ENCODE measurements at regions not wholly inside any gene's neighbourhood (a gene's known extent, or its start where the extent isn't known, plus 50 kb on each side); places are given as distances from the start of the nearest gene placed in this dataset.

DNA sequence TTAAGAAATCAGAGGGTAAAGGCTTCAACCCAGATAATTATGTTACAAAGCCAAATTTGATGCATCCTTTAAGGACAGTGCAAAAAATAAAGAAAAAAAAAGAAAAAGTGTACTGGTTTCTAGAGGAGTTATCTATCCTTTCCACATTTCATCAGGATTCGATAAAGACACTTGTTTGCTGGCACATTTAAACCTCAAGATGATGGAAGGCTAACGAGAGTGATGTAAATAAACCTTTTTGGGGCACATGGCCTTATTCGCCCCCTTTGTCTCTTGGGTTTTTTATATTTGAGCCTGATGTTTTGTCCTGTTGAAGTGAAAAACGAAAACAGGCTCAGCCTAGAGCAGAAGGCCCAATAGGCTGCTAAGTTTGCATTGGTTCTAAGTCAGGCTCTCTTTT lies 416.5 kb downstream of the TAF11L14 start:
- Mint-ChIP-seq H3K9me3 (0 out of 5 replicates have a peak, but pooled peaks cover 0 to 2% of the 10 kb centered on the region in 2 experiments), H3K27ac (no peak overlapping the region), H3K4me3 (no peak overlapping the region), H3K4me1 (no peaks in the 10 kb centered on the region), H3K27me3 (ENCODE audit: low read depth) (no peaks in the 10 kb centered on the region), H3K36me3 (ENCODE audit: insufficient read depth in 1 of 3, low read depth in 3 of 3) (no peaks in the 10 kb centered on the region)
- no peaks in the 10 kb centered on the region for H3K9me3 ChIP-seq (ENCODE audit: control insufficient read depth, low read depth, low read length)
- no peaks in the 10 kb centered on the region for H3K4me1 ChIP-seq (ENCODE audit: insufficient read depth, low read length)
- H2BK20ac ChIP-seq (ENCODE audit: low read depth, low read length, poor library complexity, severe bottlenecking): no peak overlapping the region
- H3K9ac ChIP-seq (ENCODE audit: extremely low read depth, insufficient read length, low read length): no peak overlapping the region
- H4K5ac ChIP-seq (ENCODE audit: insufficient read length, low read depth, low read length): no peak overlapping the region
- no peak overlapping the region for H3K4ac ChIP-seq (ENCODE audit: low read depth, low read length)
- H4K20me1 ChIP-seq (ENCODE audit: control insufficient read depth, insufficient read depth, insufficient read length): no peaks in the 10 kb centered on the region
- no peak overlapping the region for H2BK5ac ChIP-seq (ENCODE audit: insufficient read length, low read length)
- no peaks in the 10 kb centered on the region for H3K79me2 ChIP-seq (ENCODE audit: insufficient read depth, low read length)
- no peaks in the 10 kb centered on the region for H3K79me1 ChIP-seq (ENCODE audit: insufficient read depth, low read depth, low read length, poor library complexity, severe bottlenecking)
- TF ChIP-seq, protein P1, sequence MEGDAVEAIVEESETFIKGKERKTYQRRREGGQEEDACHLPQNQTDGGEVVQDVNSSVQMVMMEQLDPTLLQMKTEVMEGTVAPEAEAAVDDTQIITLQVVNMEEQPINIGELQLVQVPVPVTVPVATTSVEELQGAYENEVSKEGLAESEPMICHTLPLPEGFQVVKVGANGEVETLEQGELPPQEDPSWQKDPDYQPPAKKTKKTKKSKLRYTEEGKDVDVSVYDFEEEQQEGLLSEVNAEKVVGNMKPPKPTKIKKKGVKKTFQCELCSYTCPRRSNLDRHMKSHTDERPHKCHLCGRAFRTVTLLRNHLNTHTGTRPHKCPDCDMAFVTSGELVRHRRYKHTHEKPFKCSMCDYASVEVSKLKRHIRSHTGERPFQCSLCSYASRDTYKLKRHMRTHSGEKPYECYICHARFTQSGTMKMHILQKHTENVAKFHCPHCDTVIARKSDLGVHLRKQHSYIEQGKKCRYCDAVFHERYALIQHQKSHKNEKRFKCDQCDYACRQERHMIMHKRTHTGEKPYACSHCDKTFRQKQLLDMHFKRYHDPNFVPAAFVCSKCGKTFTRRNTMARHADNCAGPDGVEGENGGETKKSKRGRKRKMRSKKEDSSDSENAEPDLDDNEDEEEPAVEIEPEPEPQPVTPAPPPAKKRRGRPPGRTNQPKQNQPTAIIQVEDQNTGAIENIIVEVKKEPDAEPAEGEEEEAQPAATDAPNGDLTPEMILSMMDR (conservative IDR thresholded peaks at IDR 0.05): no peak
- no peak overlapping the region for H3K14ac ChIP-seq (ENCODE audit: insufficient read depth, low read length)
- H3K27me3 ChIP-seq (ENCODE audit: insufficient read depth, low read length): no peaks in the 10 kb centered on the region
- no peak overlapping the region for H2BK120ac ChIP-seq (ENCODE audit: low read depth, low read length, poor library complexity, severe bottlenecking)
- no peak overlapping the region for H3K18ac ChIP-seq (ENCODE audit: insufficient read length, low read depth, low read length)
- no peak overlapping the region for H4K91ac ChIP-seq (ENCODE audit: insufficient read length, low read depth, low read length)
- no peak overlapping the region for H2BK15ac ChIP-seq (ENCODE audit: low read depth, low read length)
- no peak overlapping the region for H3K27ac ChIP-seq (ENCODE audit: insufficient read length, low read depth, low read length)
- no peaks in the 10 kb centered on the region for H3K23me2 ChIP-seq (ENCODE audit: insufficient read length, low read depth, low read length, poor library complexity, severe bottlenecking)
- H3K56ac ChIP-seq (ENCODE audit: insufficient read length, low read depth, low read length): no peak overlapping the region
- WGBS (ENCODE audit: extremely low coverage, insufficient read length, low lambda C conversion rate): no CpG with 5 or more reads among the region's 4 CpGs
- H2AFZ ChIP-seq (ENCODE audit: low read length): no peak overlapping the region
- H2BK12ac ChIP-seq (ENCODE audit: insufficient read length, low read depth, low read length): no peak overlapping the region
- H4K8ac ChIP-seq (replicated peaks; ENCODE audit: insufficient read length, low read depth, low read length): no peak overlapping the region
- H3K23ac ChIP-seq (ENCODE audit: insufficient read length, low read depth, low read length): no peak overlapping the region
- DNase-seq: no peak
- H3T11ph ChIP-seq (ENCODE audit: low read length): no peak overlapping the region
- H2AK5ac ChIP-seq (ENCODE audit: insufficient read length, low read length): no peak overlapping the region
- no peak overlapping the region for H3K4me2 ChIP-seq (ENCODE audit: insufficient read depth, insufficient read length, low read length)

Data from H9 (cell line).